Loucy (cell line): ENCODE measurements at regions not wholly inside any gene's neighbourhood (a gene's known extent, or its start where the extent isn't known, plus 50 kb on each side); places are given as distances from the start of the nearest gene placed in this dataset.

Source experiments
- H2AFZ ChIP-seq: fragments of 200-600 bp; sonication (generic); 2 replicates; pipeline ENCODE4 v1.6.0; 2016; ENCODE audit warnings: antibody characterized with exemption, mild to moderate bottlenecking, low read length, moderate library complexity
- H3F3A ChIP-seq: fragments of 200-600 bp; 2 replicates; pipeline ENCODE4 v1.6.0; 2016; ENCODE audit warnings: antibody characterized with exemption, low read depth, mild to moderate bottlenecking
- H3K27me3 ChIP-seq: fragments of 200-600 bp; sonication (generic); 2 replicates; pipeline ENCODE4 v1.6.1; 2014; ENCODE audit warnings: low read length, mild to moderate bottlenecking; ENCODE audit not compliant: insufficient read depth, poor library complexity, severe bottlenecking
- H3K36me3 ChIP-seq: fragments of 200-600 bp; sonication (generic); 2 replicates; pipeline ENCODE4 v1.6.1; 2016; ENCODE audit warnings: low read length; ENCODE audit not compliant: insufficient read depth
- H3K4me1 ChIP-seq: fragments of 200-600 bp; sonication (generic); 2 replicates; pipeline ENCODE4 v1.5.1; 2014; ENCODE audit warnings: low read length, mild to moderate bottlenecking; ENCODE audit not compliant: insufficient read depth, poor library complexity, severe bottlenecking
- H3K4me2 ChIP-seq: fragments of 200-600 bp; sonication (generic); 2 replicates; pipeline ENCODE4 v1.6.0; 2014; ENCODE audit warnings: antibody characterized with exemption, low read length, low read depth, mild to moderate bottlenecking; ENCODE audit not compliant: poor library complexity, severe bottlenecking
- H3K4me3 ChIP-seq: fragments of 200-600 bp; sonication (generic); 2 replicates; pipeline ENCODE4 v1.5.1; 2014; ENCODE audit warnings: low read length, mild to moderate bottlenecking, mixed read lengths; ENCODE audit not compliant: poor library complexity, severe bottlenecking
- H3K79me2 ChIP-seq: fragments of 200-600 bp; sonication (generic); 2 replicates; pipeline ENCODE4 v1.6.1; 2014; ENCODE audit warnings: low read length; ENCODE audit not compliant: insufficient read depth
- H3K9ac ChIP-seq: fragments of 200-600 bp; sonication (generic); 2 replicates; pipeline ENCODE4 v1.6.0; 2014; ENCODE audit warnings: mild to moderate bottlenecking, low read depth, low read length, moderate library complexity; ENCODE audit not compliant: poor library complexity, severe bottlenecking
- H3K9me2 ChIP-seq: fragments of 200-600 bp; sonication (generic); replicated peaks from 2 replicates; pipeline ENCODE4 v1.6.1; 2016; ENCODE audit warnings: low read depth, low read length, mixed read lengths
- H3K9me3 ChIP-seq: fragments of 200-600 bp; sonication (generic); 2 replicates; pipeline ENCODE4 v1.6.1; 2014; ENCODE audit warnings: mild to moderate bottlenecking, antibody characterized with exemption, low read length, low read depth; ENCODE audit not compliant: insufficient read depth
- H4K20me1 ChIP-seq: fragments of 200-600 bp; sonication (generic); 2 replicates; pipeline ENCODE4 v1.6.0; 2014; ENCODE audit warnings: antibody characterized with exemption, low read length, mild to moderate bottlenecking; ENCODE audit not compliant: insufficient read depth, poor library complexity, severe bottlenecking
- EZH2phosphoT487 ChIP-seq: fragments of 200-600 bp; IDR thresholded peaks from 2 replicates; pipeline ENCODE4 v1.6.1; 2018; ENCODE audit warnings: antibody characterized with exemption, mild to moderate bottlenecking, moderate library complexity, borderline replicate concordance
- TF ChIP-seq, protein P1 (sequence below): fragments of 200-600 bp; sonication (generic); conservative IDR thresholded peaks from 2 replicates; pipeline ENCODE4 v1.5.1; 2014; ENCODE audit warnings: mild to moderate bottlenecking, antibody characterized with exemption, low read length

DNA sequence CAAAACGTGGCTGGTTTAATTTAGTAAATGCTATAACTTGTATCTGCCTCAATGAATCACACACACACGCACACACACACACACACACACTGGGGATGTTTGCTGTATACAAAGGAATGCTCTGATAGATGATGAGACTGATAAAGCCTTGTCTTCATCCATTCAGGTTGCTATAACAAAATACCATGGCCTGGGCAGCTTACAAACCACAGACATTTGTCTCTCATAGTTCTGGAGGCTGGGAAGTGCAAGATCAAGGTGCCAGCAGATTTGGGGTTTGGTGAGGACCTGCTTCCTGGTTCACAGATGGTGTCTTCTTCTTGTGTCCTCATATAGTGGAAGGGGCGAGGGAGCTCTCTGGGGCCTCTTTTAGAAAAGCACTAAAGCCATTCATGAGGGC is 149.5 kb upstream of the HDAC4 start:
- Histone ChIP-seq H3K9me2 (no peaks in the 10 kb centered on the region), H3K9me3 (peaks cover 6% of the 10 kb centered on the region; the same call in 1 of the 2 replicates), H3K4me1 (no peaks in the 10 kb centered on the region), H3K36me3 (no peaks in the 10 kb centered on the region), H3K4me2 (no peak overlapping the region), H3K9ac (no peak overlapping the region), H4K20me1 (no peaks in the 10 kb centered on the region), H3K4me3 (no peak overlapping the region), H3F3A (no peaks in the 10 kb centered on the region), H2AFZ (no peak overlapping the region), H3K27me3 (no peaks in the 10 kb centered on the region), H3K79me2 (no peaks in the 10 kb centered on the region)
- TF ChIP-seq, protein P1, sequence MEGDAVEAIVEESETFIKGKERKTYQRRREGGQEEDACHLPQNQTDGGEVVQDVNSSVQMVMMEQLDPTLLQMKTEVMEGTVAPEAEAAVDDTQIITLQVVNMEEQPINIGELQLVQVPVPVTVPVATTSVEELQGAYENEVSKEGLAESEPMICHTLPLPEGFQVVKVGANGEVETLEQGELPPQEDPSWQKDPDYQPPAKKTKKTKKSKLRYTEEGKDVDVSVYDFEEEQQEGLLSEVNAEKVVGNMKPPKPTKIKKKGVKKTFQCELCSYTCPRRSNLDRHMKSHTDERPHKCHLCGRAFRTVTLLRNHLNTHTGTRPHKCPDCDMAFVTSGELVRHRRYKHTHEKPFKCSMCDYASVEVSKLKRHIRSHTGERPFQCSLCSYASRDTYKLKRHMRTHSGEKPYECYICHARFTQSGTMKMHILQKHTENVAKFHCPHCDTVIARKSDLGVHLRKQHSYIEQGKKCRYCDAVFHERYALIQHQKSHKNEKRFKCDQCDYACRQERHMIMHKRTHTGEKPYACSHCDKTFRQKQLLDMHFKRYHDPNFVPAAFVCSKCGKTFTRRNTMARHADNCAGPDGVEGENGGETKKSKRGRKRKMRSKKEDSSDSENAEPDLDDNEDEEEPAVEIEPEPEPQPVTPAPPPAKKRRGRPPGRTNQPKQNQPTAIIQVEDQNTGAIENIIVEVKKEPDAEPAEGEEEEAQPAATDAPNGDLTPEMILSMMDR, result no peak
- no peak for TF ChIP-seq EZH2phosphoT487

DNA sequence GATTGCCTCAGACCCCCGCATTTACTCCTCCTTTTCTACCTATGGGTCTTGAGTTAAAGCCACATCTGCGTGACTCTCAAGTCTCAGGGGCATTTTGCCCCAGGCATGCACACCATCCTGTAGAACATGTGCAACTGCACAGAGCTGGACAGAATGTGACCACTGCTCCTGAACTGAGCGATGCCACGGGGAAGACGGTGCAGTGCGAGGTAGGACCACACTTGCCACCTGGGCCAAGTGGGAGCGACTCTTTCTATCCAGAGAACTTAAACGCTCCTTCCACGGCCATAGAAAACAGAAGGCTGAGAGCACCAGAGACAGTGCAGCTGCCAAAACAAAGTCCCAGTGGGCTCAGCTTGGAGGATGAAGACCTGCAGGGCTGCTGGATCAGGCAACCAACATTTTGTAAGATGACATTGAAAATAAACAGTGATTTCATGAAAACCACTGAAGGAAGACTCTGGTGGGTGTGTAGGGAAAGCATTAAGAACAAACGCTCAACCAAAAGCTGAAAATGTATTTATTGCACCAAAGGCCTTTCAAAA is 149.0 kb upstream of the HDAC4 start:
- H3K9me2 ChIP-seq, result no peaks in the 10 kb centered on the region
- H3K4me2 ChIP-seq, result no peak overlapping the region
- H3K9me3 ChIP-seq, result peaks cover 6% of the 10 kb centered on the region; the same call in 1 of the 2 replicates
- no peaks in the 10 kb centered on the region for H3K27me3 ChIP-seq
- H3K9ac ChIP-seq, result no peak overlapping the region
- H3K4me1 ChIP-seq, result no peaks in the 10 kb centered on the region
- no peaks in the 10 kb centered on the region for H4K20me1 ChIP-seq
- no peaks in the 10 kb centered on the region for H3K79me2 ChIP-seq
- H3F3A ChIP-seq, result no peaks in the 10 kb centered on the region
- TF ChIP-seq EZH2phosphoT487, result no peak
- TF ChIP-seq, protein P1, result no peak
- no peak overlapping the region for H2AFZ ChIP-seq
- no peak overlapping the region for H3K4me3 ChIP-seq
- no peaks in the 10 kb centered on the region for H3K36me3 ChIP-seq

DNA sequence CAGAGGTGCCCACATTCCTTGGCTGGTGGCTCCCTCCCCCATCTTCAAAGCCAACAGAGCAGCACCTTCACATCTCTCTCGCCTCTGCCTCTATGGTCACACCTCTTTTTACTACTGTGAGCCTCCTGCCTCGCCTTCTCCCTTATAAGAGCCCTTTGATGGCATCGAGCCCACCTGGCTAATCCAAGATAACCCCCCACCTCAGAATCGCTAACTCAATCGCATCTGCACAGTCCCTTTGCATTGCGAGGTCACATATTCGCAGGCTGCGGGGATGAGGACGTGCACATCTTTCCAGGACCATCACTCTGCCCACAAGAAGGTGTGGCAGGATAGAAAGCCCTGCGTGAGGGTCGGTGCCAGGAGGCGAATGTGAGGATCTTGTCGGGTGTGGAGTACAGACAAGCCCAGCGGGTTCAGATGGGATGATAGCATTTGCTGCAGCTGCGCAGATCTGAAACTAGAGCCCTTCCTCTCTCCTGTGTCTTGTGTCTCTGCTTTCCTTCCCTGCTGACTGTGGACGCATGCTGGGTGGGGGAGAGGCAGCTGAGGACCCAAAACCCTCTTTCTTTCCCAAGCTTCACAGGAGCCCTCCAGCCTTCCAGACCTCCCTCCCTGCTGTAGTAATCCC is 148.3 kb upstream of the HDAC4 start:
- H3F3A ChIP-seq, result no peaks in the 10 kb centered on the region
- H4K20me1 ChIP-seq, result no peaks in the 10 kb centered on the region
- H2AFZ ChIP-seq, result no peak overlapping the region
- H3K4me2 ChIP-seq, result no peak overlapping the region
- H3K27me3 ChIP-seq, result no peaks in the 10 kb centered on the region
- no peaks in the 10 kb centered on the region for H3K4me1 ChIP-seq
- TF ChIP-seq EZH2phosphoT487, result no peak
- TF ChIP-seq, protein P1, result no peak
- no peaks in the 10 kb centered on the region for H3K79me2 ChIP-seq
- H3K36me3 ChIP-seq, result no peaks in the 10 kb centered on the region
- peaks cover 6% of the 10 kb centered on the region; the same call in 1 of the 2 replicates for H3K9me3 ChIP-seq
- no peaks in the 10 kb centered on the region for H3K9me2 ChIP-seq
- H3K9ac ChIP-seq, result no peak overlapping the region
- no peak overlapping the region for H3K4me3 ChIP-seq
